GM12878 (cell line): ENCODE measurements at regions not wholly inside any gene's neighbourhood (a gene's known extent, or its start where the extent isn't known, plus 50 kb on each side); places are given as distances from the start of the nearest gene placed in this dataset.

Source experiments
- ATAC-seq: fragments of 200-7000 bp; cut with Tn5 transposase; 3 replicates; pipeline ENCODE4 v1.9.1; 2020; ENCODE audit warnings: mild to moderate bottlenecking, moderate library complexity
- BruUV-seq: library from RNA; stranded (reverse); fragments of 400-500 nt; replicated peaks from 2 replicates; lab custom pipeline; 2021; lab: Mats Ljungman, UMichigan
- CTCF ChIA-PET: fragments of 300-600 bp; sonication (Branson Sonifier 250); formaldehyde crosslinking; extraction: SDS; loops from one replicate; lab custom pipeline; 2021; ENCODE audit warnings: inconsistent platforms; lab: Yijun Ruan, JAX
- POLR2A ChIA-PET: fragments of 350-600 bp; formaldehyde crosslinking; extraction: SDS; loops from one replicate; lab custom pipeline; 2021; ENCODE audit warnings: inconsistent platforms; lab: Charles Lee
- RAD21 ChIA-PET: fragments of 300-600 bp; sonication (Branson Sonifier 250); formaldehyde crosslinking; loops from one replicate; lab custom pipeline; 2023; ENCODE audit warnings: antibody characterized with exemption; ENCODE audit not compliant: unreplicated experiment; lab: Charles Lee
- SMC1A ChIA-PET: fragments of 300-600 bp; sonication (Branson Sonifier 250); formaldehyde crosslinking; loops from one replicate; lab custom pipeline; 2023; ENCODE audit not compliant: unreplicated experiment, uncharacterized antibody; lab: Charles Lee
- DNase-seq: peaks from one replicate; pipeline ENCODE4 v3.0.0-alpha.2; 2011; ENCODE audit warnings: low read depth, low spot score
- FAIRE-seq: peaks from 3 replicates; lab custom pipeline; 2011; peaks lifted over from hg19 to GRCh38; lab: Jason Lieb, UNC
- H2AFZ ChIP-seq: 2 replicates; pipeline ENCODE4 v1.6.0; 2011; ENCODE audit warnings: low read depth, low read length, control low read depth; ENCODE audit not compliant: control insufficient read depth
- H3K27ac ChIP-seq: 2 replicates; pipeline ENCODE4 v1.5.1; 2011; ENCODE audit warnings: control low read depth; ENCODE audit not compliant: control insufficient read depth, insufficient read depth
- H3K27me3 ChIP-seq, 2 experiments: replicated peaks in 1 of 2; 2 replicates each; pipeline versions ENCODE4 v1.6.0 to v1.6.1; 2011; ENCODE audit warnings: low read length in 1 of 2; ENCODE audit not compliant: control insufficient read depth in 2 of 2, insufficient read depth in 2 of 2
- H3K36me3 ChIP-seq, 2 experiments: 2 replicates each; pipeline ENCODE4 v1.5.1; 2011; ENCODE audit warnings: low read length in 1 of 2; ENCODE audit not compliant: control insufficient read depth in 2 of 2, insufficient read depth in 2 of 2
- H3K4me1 ChIP-seq: 2 replicates; pipeline ENCODE4 v1.6.1; 2011; ENCODE audit warnings: mild to moderate bottlenecking, low read length, moderate library complexity, mixed read lengths; ENCODE audit not compliant: control insufficient read depth, insufficient read depth
- H3K4me2 ChIP-seq: 2 replicates; pipeline ENCODE4 v1.6.0; 2011; ENCODE audit warnings: control low read depth; ENCODE audit not compliant: control insufficient read depth, insufficient read depth
- H3K4me3 ChIP-seq: fragments of 200-600 bp; sonication (generic); 2 replicates; pipeline ENCODE4 v1.5.1; 2016
- H3K79me2 ChIP-seq: 2 replicates; pipeline ENCODE4 v1.6.0; 2011; ENCODE audit warnings: low read length; ENCODE audit not compliant: control insufficient read depth, insufficient read depth
- H3K9ac ChIP-seq: 2 replicates; pipeline ENCODE4 v1.8.0; 2011; ENCODE audit warnings: low read length, control low read depth, mixed read lengths; ENCODE audit not compliant: control insufficient read depth, insufficient read depth
- H3K9me3 ChIP-seq: replicated peaks from 3 replicates; pipeline ENCODE4 v1.5.1; 2011; ENCODE audit warnings: mild to moderate bottlenecking, low read length; ENCODE audit not compliant: control insufficient read depth, insufficient read depth
- H4K20me1 ChIP-seq: 2 replicates; pipeline ENCODE4 v1.6.0; 2011; ENCODE audit not compliant: control insufficient read depth, insufficient read depth
- CEBPB ChIP-seq, 2 experiments: fragments of 150-350 bp in 1 of 2; IDR thresholded peaks; 2 replicates each; pipeline ENCODE4 v1.6.1; 2012 to 2014; ENCODE audit warnings: low read depth in 2 of 2, low read length in 2 of 2, borderline replicate concordance in 1 of 2, inconsistent platforms in 1 of 2
- ESRRA ChIP-seq: IDR thresholded peaks from 2 replicates; pipeline ENCODE4 v1.6.1; 2012; ENCODE audit warnings: mild to moderate bottlenecking, low read length, improper control_type of control experiment
- ETV6 ChIP-seq, 2 experiments: fragments of 450-650 bp in 1 of 2; IDR thresholded peaks in 1 of 2; conservative IDR thresholded peaks in 1 of 2; 2 replicates each; pipeline ENCODE4 v1.6.1; 2014; ENCODE audit warnings: antibody characterized with exemption in 1 of 2, borderline replicate concordance in 1 of 2, low read depth in 1 of 2, mild to moderate bottlenecking in 1 of 2, moderate library complexity in 1 of 2
- FOS ChIP-seq: IDR thresholded peaks from 3 replicates; pipeline ENCODE4 v1.6.1; 2011; ENCODE audit warnings: borderline replicate concordance; ENCODE audit not compliant: insufficient read length; ENCODE audit errors: extremely low read depth
- TCF7 ChIP-seq: IDR thresholded peaks from 2 replicates; pipeline ENCODE4 v1.6.1; 2014; ENCODE audit warnings: antibody characterized with exemption, borderline replicate concordance
- USF2 ChIP-seq: IDR thresholded peaks from 2 replicates; pipeline ENCODE4 v1.6.1; 2011; ENCODE audit warnings: low read depth, low read length, improper control_type of control experiment, borderline replicate concordance
- ZNF24 ChIP-seq: fragments of 450-650 bp; IDR thresholded peaks from 2 replicates; pipeline ENCODE4 v1.6.1; 2017; ENCODE audit warnings: antibody characterized with exemption, mild to moderate bottlenecking
- in situ Hi-C: fragments of 300-500 bp; cut with MboI; formaldehyde crosslinking; loops from 9 replicates; pipeline ENCODE4 v1.14.3; 2018; ENCODE audit warnings: mixed read lengths
- intact Hi-C: fragments of 100-400 bp; cut with micrococcal nuclease; formaldehyde crosslinking; loops from one replicate; pipeline ENCODE4 v1.14.2; 2022; ENCODE audit not compliant: unreplicated experiment
- TF ChIP-seq, protein P1 (sequence below): fragments of 450-650 bp; formaldehyde crosslinking; IDR thresholded peaks from 2 replicates; pipeline ENCODE4 v1.5.0; 2022; ENCODE audit warnings: mild to moderate bottlenecking, missing genetic modification characterization

GRCh38 chr10:65497837-65498236 is 1428.0 kb upstream of the LRRTM3 start:
- H3K9me3 ChIP-seq = no peaks in the 10 kb centered on the region
- no TSS peak for BruUV-seq
- CTCF ChIA-PET = interaction anchor here (1.2 kb wide), 1 partner anchor 46 kb away, joined by 3 read pairs; no protein-coding TSS in a partner anchor
- TF ChIP-seq ESRRA (no peak), USF2 (no peak), FOS (no peak), CEBPB (IDR thresholded peaks at IDR 0.05; ENCODE audit: borderline replicate concordance in 1 of 2, low read depth in 2 of 2, low read length in 2 of 2) (no peak), TCF7 (no peak), ETV6 (conservative IDR thresholded peaks at IDR 0.05 in 1 of 2, IDR thresholded peaks at IDR 0.05 in 1 of 2; ENCODE audit: borderline replicate concordance in 1 of 2, low read depth in 1 of 2) (no peak), ZNF24 (no peak)
- TF ChIP-seq, protein P1, sequence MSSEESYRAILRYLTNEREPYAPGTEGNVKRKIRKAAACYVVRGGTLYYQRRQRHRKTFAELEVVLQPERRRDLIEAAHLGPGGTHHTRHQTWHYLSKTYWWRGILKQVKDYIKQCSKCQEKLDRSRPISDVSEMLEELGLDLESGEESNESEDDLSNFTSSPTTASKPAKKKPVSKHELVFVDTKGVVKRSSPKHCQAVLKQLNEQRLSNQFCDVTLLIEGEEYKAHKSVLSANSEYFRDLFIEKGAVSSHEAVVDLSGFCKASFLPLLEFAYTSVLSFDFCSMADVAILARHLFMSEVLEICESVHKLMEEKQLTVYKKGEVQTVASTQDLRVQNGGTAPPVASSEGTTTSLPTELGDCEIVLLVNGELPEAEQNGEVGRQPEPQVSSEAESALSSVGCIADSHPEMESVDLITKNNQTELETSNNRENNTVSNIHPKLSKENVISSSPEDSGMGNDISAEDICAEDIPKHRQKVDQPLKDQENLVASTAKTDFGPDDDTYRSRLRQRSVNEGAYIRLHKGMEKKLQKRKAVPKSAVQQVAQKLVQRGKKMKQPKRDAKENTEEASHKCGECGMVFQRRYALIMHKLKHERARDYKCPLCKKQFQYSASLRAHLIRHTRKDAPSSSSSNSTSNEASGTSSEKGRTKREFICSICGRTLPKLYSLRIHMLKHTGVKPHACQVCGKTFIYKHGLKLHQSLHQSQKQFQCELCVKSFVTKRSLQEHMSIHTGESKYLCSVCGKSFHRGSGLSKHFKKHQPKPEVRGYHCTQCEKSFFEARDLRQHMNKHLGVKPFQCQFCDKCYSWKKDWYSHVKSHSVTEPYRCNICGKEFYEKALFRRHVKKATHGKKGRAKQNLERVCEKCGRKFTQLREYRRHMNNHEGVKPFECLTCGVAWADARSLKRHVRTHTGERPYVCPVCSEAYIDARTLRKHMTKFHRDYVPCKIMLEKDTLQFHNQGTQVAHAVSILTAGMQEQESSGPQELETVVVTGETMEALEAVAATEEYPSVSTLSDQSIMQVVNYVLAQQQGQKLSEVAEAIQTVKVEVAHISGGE (CRISPR knock-in tag) = no peak
- TF ChIP-seq, all 136 proteins: peak for 0
- ChIA-PET POLR2A (no interaction called here), SMC1A (interaction anchor here (0.8 kb wide), 2 partner anchors 19 to 446 kb away, joined by 3 read pairs; no protein-coding TSS in a partner anchor), RAD21 (interaction anchor here (0.9 kb wide), 1 partner anchor 394 kb away, joined by 3 read pairs; no protein-coding TSS in a partner anchor)
- H3K79me2 ChIP-seq = no peaks in the 10 kb centered on the region
- H4K20me1 ChIP-seq = no peaks in the 10 kb centered on the region
- H3K4me1 ChIP-seq = no peaks in the 10 kb centered on the region
- no peak overlapping the region for H3K4me3 ChIP-seq
- intact Hi-C loops (no loop called here), in situ Hi-C loops (no loop called here)
- DNase-seq (no peak), FAIRE-seq (no peak), ATAC-seq (no peak)
- no peaks in the 10 kb centered on the region for H3K36me3 ChIP-seq
- H3K9ac ChIP-seq = no peak overlapping the region
- H3K27ac ChIP-seq = no peak overlapping the region
- H3K4me2 ChIP-seq = no peak overlapping the region
- no peaks in the 10 kb centered on the region for H3K27me3 ChIP-seq
- no peak overlapping the region for H2AFZ ChIP-seq
